SIG-M5 treated with dmso at 0.1 percent for 504 hours (cell line): ENCODE measurements at regions not wholly inside any gene's neighbourhood (a gene's known extent, or its start where the extent isn't known, plus 50 kb on each side); places are given as distances from the start of the nearest gene placed in this dataset.

Experiments used
- DNase-seq: peaks from one replicate; lab custom pipeline; 2025; ENCODE audit not compliant: unreplicated experiment; lab: John Stamatoyannopoulos, UW

GRCh38 chr5:61596265-61596664 lies 264.2 kb downstream of the ZSWIM6 start:
- no peak for DNase-seq

DNA sequence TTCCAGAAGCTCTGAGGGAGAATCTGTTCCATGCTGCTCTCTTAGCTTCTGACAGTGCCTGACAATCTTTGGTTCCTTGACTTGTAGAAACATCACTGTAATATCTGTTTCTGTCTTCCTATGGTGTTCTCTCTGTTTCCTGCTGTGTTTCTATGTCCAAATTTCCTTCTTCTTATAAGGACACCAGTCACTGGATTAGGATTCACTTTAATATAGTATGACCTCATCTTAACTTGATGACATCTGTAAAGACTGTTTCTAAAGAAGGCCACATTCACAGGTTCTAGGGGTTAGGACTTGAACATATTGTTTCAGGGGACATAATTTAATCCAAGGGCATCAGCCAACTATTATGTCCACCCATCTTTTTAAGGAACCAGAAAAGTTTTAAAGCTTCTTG lies 265.6 kb downstream of the ZSWIM6 start:
- no peak for DNase-seq

- DNase-seq, result no peak
Observed at GRCh38 chr5:61598126-61598525, 266.1 kb downstream of the ZSWIM6 start.

DNA sequence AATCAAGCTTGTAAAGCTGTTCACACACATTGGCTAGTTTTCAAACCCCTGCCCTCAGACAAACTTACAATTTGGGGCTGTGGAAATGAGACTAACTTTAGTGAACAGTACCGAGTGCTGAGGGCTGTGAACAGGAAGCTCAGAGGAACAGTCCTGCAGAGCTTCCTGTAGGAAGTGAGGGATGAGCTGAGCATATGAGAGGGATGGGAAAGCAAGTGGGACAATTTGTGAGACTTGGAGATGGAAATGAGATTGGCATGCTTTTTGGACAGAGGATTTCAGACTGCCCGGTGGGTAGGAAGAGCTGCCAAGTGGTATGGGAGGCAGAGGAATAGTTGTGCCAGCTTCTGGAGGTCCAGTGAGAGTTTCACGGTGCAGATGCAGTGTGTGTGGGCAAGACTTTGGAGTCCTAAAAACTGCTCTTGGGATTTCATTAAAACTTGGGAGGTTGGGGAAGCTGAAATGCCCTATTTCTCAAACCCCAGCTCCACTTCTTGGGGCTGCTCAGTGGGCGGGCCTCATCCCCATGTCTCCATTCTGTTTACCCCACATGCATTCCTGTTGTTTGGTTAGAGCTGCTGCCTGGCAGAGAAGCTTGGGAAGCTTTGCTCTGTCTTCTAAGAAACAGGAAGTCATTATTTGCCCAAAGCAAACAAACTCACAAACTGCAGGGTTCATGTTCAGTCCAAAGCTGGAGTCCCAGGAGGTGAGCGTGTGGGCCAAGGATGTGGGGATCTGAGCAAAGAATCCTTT lies 267.5 kb downstream of the ZSWIM6 start:
- DNase-seq, result peak; percentile 20

GRCh38 chr5:61600123-61600444 lies 268.0 kb downstream of the ZSWIM6 start:
- DNase-seq, result no peak

DNA sequence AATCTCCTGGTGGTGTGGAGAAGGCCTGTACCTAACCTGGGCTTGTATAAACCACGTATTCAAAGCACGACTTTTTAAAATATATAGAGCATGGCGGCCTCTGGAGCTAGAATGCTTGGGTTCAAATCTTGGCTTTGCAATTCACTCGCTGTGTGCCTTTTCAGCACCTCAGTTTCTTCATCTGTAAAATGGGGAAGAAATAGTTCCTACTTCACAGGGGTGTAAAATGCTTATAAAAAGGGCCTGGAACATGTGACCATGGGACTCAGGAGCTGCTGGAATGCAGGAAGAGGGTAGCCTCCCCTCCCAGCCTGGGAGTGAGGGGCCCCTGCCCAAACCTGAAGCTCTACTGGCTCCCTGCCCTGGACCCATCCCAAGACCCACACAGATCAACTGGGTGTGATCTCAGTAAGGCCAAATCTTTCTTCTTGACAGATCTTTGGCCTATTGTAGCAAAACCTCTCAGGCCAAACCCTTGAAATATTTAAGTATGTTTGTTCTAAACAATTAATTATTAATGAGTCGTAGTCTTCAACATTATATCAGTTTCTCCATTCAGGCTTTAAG lies 269.0 kb downstream of the ZSWIM6 start:
- DNase-seq, result no peak

DNA sequence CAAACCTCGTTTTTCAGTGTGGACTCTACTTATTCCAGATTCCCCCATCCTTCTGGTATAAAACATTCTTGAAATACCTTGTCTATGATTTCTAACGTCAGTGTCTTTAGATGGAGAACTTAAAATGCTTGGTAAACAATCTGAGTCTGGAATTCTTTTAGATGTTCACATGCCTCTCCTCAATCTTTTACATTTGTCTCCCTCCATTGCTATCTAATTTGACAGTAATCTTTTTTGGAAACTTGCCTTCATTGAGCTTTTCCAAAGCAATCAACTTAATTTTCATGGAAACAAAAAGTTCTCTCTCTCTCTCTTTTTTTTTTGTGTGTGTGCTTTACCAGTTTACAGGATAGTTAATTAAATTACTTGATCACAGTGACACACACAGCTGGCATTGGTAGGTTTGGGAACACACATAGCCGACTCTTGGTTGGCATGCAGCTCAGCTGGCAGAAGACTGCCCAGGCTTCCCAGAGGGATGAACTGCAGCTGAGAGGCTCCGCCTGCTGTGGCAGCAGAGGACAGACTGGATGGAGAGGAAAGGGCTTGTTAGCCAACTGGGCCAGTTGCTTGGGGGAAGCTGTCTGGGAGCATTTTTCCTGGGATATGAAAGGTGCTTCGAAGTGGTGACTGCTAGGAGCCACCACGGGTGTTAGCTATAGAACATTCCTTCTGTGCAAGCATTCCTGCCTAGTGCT lies 271.3 kb downstream of the ZSWIM6 start:
- DNase-seq, result no peak

DNA sequence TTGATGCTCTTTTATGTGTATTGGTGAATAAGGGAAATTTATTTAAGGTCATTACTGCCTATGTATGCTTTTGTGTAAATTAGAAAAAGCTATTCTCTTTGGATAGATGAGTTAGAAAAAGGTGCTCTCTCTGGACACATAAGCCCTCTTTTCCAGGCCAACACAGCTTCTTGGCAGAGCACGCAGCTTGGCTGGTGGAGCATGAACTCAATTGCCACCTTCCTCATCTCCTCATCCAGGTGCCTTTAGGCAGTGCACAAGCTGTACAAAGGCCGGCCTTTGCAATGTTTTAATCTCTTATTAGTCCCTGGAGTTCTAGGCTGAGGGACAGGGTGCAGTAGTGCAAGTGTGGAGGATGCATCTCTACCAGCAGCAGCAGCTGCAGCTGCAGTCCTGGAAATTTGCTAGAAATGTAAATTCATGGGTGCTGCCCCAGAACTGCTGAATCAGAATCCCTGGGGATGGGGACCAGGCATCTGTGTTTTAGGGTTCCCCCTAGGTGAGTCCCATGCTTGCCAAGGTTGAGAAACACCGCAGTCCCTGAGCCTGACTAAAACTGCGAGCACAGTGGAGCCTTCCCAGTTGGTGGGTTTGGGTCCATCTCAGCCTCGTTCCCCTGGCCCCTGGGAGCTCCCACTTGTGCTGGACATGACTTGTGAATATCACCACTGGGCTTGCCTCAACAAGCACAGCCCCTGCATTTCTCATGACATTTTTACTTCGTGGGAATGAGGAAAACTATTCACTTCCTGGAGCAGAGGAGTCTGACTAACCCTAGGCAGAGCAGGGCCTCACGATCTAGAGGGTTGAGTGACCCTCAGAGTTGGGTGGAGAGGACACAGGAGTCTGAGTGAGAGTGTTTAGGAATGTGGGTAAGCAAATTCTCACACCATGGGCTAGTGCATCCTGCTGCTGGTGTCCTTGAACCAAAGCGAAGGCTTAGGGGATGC lies 272.3 kb downstream of the ZSWIM6 start:
- DNase-seq, result no peak

DNA sequence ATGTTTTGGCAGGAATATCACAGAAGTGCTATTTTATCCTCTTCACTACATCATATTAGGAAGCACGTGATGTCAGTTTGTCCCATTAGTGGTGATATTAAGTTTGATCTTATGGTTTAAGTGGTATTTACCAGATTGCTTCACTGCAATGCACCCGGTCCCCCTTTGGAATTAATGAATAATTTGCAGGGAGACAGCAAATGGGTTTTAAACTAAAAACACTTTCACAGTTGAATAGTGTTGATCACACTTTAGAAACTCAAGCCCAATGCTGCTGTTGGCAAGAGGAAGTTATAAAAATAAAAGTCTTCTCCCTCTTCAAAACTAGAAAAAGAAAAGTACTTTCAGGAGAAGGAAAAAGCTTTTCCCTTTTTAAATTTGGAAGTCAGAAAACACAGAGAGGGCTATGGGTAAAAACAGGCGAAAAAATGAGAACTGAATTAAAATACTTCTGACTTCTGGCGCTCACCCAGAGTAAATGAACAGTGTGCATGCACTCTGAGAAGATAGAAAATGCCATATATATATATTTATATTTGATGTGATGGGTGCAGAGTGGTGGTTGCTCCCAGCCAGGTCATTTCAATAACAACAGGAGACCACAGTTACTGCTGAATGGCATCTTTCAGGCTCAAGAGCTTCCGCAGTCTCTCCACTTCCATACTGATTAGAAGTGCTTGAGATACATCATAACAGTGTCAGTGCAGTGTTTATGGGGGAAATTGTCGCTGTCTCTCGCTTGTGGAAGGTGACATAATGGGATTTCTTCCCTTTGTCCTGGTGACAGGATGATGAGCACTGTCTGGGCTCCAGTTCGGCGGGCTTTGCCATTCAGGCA lies 278.0 kb downstream of the ZSWIM6 start:
- DNase-seq, result no peak

DNA sequence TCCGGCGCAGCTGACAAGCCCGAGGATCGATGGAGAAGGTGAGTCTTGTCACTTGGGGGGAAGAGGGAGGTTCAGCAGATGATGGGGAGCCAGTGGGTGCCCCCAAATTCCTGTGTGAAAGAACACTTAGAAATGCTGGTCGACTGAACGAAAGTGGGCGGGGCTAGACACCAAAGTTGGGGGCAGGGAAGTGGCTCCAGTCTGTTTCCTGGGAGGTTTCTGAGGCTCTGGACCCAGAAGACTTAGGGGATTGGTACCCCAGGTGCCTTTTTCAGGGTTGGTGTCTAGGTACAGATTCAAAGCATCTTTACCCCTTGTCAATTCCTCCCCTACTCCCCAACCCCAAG lies 278.6 kb downstream of the ZSWIM6 start:
- DNase-seq, result no peak

- DNase-seq, result no peak
Observed at GRCh38 chr5:61612431-61612830, 280.4 kb downstream of the ZSWIM6 start.

DNA sequence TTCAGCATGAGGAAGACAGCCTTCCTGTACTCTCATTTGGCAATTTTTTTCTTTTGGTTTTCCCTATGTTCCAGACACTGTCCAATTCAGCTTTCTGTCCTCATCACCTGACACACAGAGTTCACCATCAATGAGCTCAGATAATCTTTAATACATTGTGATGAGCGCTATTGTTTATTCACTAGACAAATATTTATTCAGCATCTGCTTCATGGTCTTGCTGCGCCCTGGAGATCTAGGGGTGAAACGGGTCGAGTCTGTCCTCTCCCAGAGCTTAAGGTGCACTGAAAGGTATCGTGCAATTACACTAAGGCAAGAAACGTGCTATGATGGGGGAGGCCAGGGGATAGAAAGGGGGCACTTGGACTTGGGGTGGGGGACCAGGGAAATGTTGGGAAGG lies 281.6 kb downstream of the ZSWIM6 start:
- DNase-seq, result no peak

- DNase-seq, result no peak
Observed at GRCh38 chr5:61614606-61615005, 282.5 kb downstream of the ZSWIM6 start.

- no peak for DNase-seq
Observed at GRCh38 chr5:61617039-61617438, 285.0 kb downstream of the ZSWIM6 start.

GRCh38 chr5:61617995-61618525 lies 286.0 kb downstream of the ZSWIM6 start:
- DNase-seq, result no peak

- no peak for DNase-seq
Observed at GRCh38 chr5:61618577-61618976, 286.5 kb downstream of the ZSWIM6 start.

- no peak for DNase-seq
Observed at GRCh38 chr5:61619289-61619688, 287.2 kb downstream of the ZSWIM6 start.

- no peak for DNase-seq
Observed at GRCh38 chr5:61619777-61620518, 287.9 kb downstream of the ZSWIM6 start.

GRCh38 chr5:61620699-61621182 lies 288.7 kb downstream of the ZSWIM6 start:
- DNase-seq, result no peak
